ENCODE measurements at regions not wholly inside any gene's neighbourhood (a gene's known extent, or its start where the extent isn't known, plus 50 kb on each side); places are given as distances from the start of the nearest gene placed in this dataset.

- no TSS peak for BruUV-seq (replicated peaks)
- H3K36me3 ChIP-seq (ENCODE audit: control insufficient read depth in 1 of 2, insufficient read depth in 2 of 2, low read length in 2 of 2): no peaks in the 10 kb centered on the region
- H3K27me3 ChIP-seq (ENCODE audit: insufficient read depth, low read length): no peaks in the 10 kb centered on the region
- no peaks in the 10 kb centered on the region for H3K9me2 ChIP-seq (ENCODE audit: insufficient read depth)
- RAD21 ChIA-PET (ENCODE audit: low non-redundant PET in 1 of 2, low total read pairs in 2 of 2, uncharacterized antibody in 2 of 2, unreplicated experiment in 2 of 2): no interaction called here
- ATAC-seq: no peak
- CTCF ChIA-PET: no interaction called here
- intact Hi-C loops (cut with micrococcal nuclease): no loop called here
- H3K4me3 ChIP-seq (replicated peaks in 1 of 2; ENCODE audit: low read depth in 1 of 2, low read length in 2 of 2): no peak overlapping the region
- no peaks in the 10 kb centered on the region; the same call in 1 of the 2 replicates for H4K20me1 ChIP-seq (ENCODE audit: insufficient read depth)
- no peaks in the 10 kb centered on the region for H3K79me2 ChIP-seq (ENCODE audit: insufficient read depth, low read length)
- no peak for TF ChIP-seq SP1 (IDR thresholded peaks at IDR 0.05; ENCODE audit: low read depth)
- no peak for TF ChIP-seq EZH2 (IDR thresholded peaks at IDR 0.05)
- TF ChIP-seq CEBPB (IDR thresholded peaks at IDR 0.05; ENCODE audit: low read depth): no peak
- no peak for TF ChIP-seq JUND (IDR thresholded peaks at IDR 0.05)
- TF ChIP-seq MAX (IDR thresholded peaks at IDR 0.05): no peak
- no peak for TF ChIP-seq SIN3A (IDR thresholded peaks at IDR 0.05; ENCODE audit: low read depth)
- no peak for TF ChIP-seq CTCF (IDR thresholded peaks at IDR 0.05 in 2 of 3, conservative IDR thresholded peaks at IDR 0.05 in 1 of 3; ENCODE audit: borderline replicate concordance in 1 of 3, insufficient read depth in 1 of 3, low read depth in 2 of 3, low read length in 2 of 3)
- no peak for TF ChIP-seq ZBTB33 (IDR thresholded peaks at IDR 0.05; ENCODE audit: extremely low read depth, insufficient replicate concordance, low read length)
- TF ChIP-seq POLR2AphosphoS5 (IDR thresholded peaks at IDR 0.05; ENCODE audit: low read depth, low read length): no peak
- TF ChIP-seq ZFX (IDR thresholded peaks at IDR 0.05): no peak
- no peak for TF ChIP-seq RAD21 (IDR thresholded peaks at IDR 0.05; ENCODE audit: low read depth)
- POLR2A ChIA-PET: no interaction called here
- no peaks in the 10 kb centered on the region for H3K4me1 ChIP-seq (ENCODE audit: control insufficient read depth in 1 of 2, insufficient read depth in 2 of 2, low read length in 2 of 2)
- no peak overlapping the region for H2AFZ ChIP-seq (ENCODE audit: low read depth, low read length, poor library complexity, severe bottlenecking)
- H3K9me3 ChIP-seq (ENCODE audit: control insufficient read depth in 1 of 2, insufficient read depth in 1 of 2, low read depth in 1 of 2, low read length in 2 of 2): no peaks in the 10 kb centered on the region
- no peak overlapping the region for H3K9ac ChIP-seq (ENCODE audit: low read length)
- no peak overlapping the region for H3K27ac ChIP-seq (ENCODE audit: low read depth, low read length)
- no peak overlapping the region for H3K4me2 ChIP-seq (ENCODE audit: low read length)
- DNase-seq (ENCODE audit: low read depth, low spot score): no peak
These were observed 131.6 kb upstream of the NPY start for GRCh38 chr7:24152356-24152755.
